Gastrocnemius medialis (tissue), 4 donors: ENCODE measurements at regions not wholly inside any gene's neighbourhood (a gene's known extent, or its start where the extent isn't known, plus 50 kb on each side); places are given as distances from the start of the nearest gene placed in this dataset.

ENCODE experiments used
- ATAC-seq, 2 donors: fragments of 150-250 bp; one replicate each; pipeline ENCODE4 v1.9.1; 2016
- DNase-seq, 2 donors: peaks; one replicate each; pipeline ENCODE4 v3.0.0-alpha.2; 2019
- H3K27ac ChIP-seq, 4 donors: fragments of 200-600 bp; sonication (generic); 1 replicate in 1 of 4; 2 replicates in 3 of 4; pipeline ENCODE4 v1.5.1; 2016 to 2018; ENCODE audit warnings: mild to moderate bottlenecking in 2 of 4, moderate library complexity in 1 of 4
- H3K27me3 ChIP-seq, 3 donors: fragments of 200-600 bp; sonication (generic) in 2 of 3; 1 replicate in 1 of 3; 2 replicates in 2 of 3; pipeline versions ENCODE4 v1.5.1 to v1.6.0; 2016 to 2019; ENCODE audit warnings: mild to moderate bottlenecking in 1 of 3, moderate library complexity in 1 of 3
- H3K36me3 ChIP-seq, 2 donors: fragments of 200-600 bp; sonication (generic) in 1 of 2; one replicate each; pipeline ENCODE4 v1.5.1; 2017 to 2018
- H3K4me1 ChIP-seq, 2 donors: fragments of 200-600 bp; sonication (generic) in 1 of 2; one replicate each; pipeline ENCODE4 v1.5.1; 2016 to 2017; ENCODE audit warnings: mild to moderate bottlenecking in 2 of 2
- H3K4me3 ChIP-seq, 4 donors: fragments of 200-600 bp; sonication (generic) in 3 of 4; 1 replicate in 1 of 4; 2 replicates in 3 of 4; pipeline ENCODE4 v1.5.1; 2016 to 2019; ENCODE audit warnings: mild to moderate bottlenecking in 2 of 4
- H3K9me3 ChIP-seq, 3 donors: fragments of 200-600 bp; sonication (generic) in 2 of 3; 1 replicate in 1 of 3; 2 replicates in 2 of 3; pipeline ENCODE4 v1.5.1; 2016 to 2019
- CTCF ChIP-seq, 5 experiments: fragments of 450-650 bp in 3 of 5; fragments of 200-600 bp in 2 of 5; sonication (generic) in 2 of 5; IDR thresholded peaks in 4 of 5; conservative IDR thresholded peaks in 1 of 5; 1 replicate in 4 of 5; 2 replicates in 1 of 5; pipeline ENCODE4 v1.5.1; 2016 to 2019; ENCODE audit warnings: antibody characterized with exemption in 5 of 5, mild to moderate bottlenecking in 3 of 5, moderate library complexity in 3 of 5
- POLR2A ChIP-seq, 2 donors: fragments of 450-650 bp; IDR thresholded peaks; one replicate each; pipeline ENCODE4 v1.6.1; 2017; ENCODE audit warnings: antibody characterized with exemption in 2 of 2, mild to moderate bottlenecking in 2 of 2, moderate library complexity in 2 of 2
- in situ Hi-C, 4 donors: fragments of 200-750 bp; cut with MboI; loops; one replicate each; pipeline versions ENCODE4 v1.15.0 to v1.8.0; 2017; ENCODE audit warnings: low sequenced_read_pairs in 4 of 4
- intact Hi-C: fragments of 100-400 bp; cut with DNase I; formaldehyde crosslinking; loops from one replicate; pipeline ENCODE4 v1.15.1; 2023; ENCODE audit warnings: low total_unique reads

GRCh38 chr11:105381941-105382340, 227.9 kb upstream of the GRIA4 start:
- intact Hi-C loops = no loop called here
- in situ Hi-C loops = no loop called here
- H3K4me3 ChIP-seq = no peak overlapping the region
- no peaks in the 10 kb centered on the region for H3K27me3 ChIP-seq
- H3K27ac ChIP-seq = no peak overlapping the region
- no peak for TF ChIP-seq POLR2A (IDR thresholded peaks at IDR 0.05)
- no peak for TF ChIP-seq CTCF (IDR thresholded peaks at IDR 0.05 in 4 of 5, conservative IDR thresholded peaks at IDR 0.05 in 1 of 5)
- no peaks in the 10 kb centered on the region for H3K4me1 ChIP-seq
- no peaks in the 10 kb centered on the region for H3K9me3 ChIP-seq
- DNase-seq (no peak), ATAC-seq (no peak)
- no peaks in the 10 kb centered on the region for H3K36me3 ChIP-seq

GRCh38 chr11:105377870-105378269, 232.0 kb upstream of the GRIA4 start:
- in situ Hi-C loops = no loop called here
- H3K27ac ChIP-seq = no peak overlapping the region
- TF ChIP-seq CTCF (IDR thresholded peaks at IDR 0.05 in 4 of 5, conservative IDR thresholded peaks at IDR 0.05 in 1 of 5) = no peak
- no peak for TF ChIP-seq POLR2A (IDR thresholded peaks at IDR 0.05)
- no peaks in the 10 kb centered on the region for H3K27me3 ChIP-seq
- ATAC-seq (no peak), DNase-seq (no peak)
- no peaks in the 10 kb centered on the region for H3K9me3 ChIP-seq
- intact Hi-C loops = no loop called here
- H3K36me3 ChIP-seq = no peaks in the 10 kb centered on the region
- H3K4me1 ChIP-seq = no peaks in the 10 kb centered on the region
- H3K4me3 ChIP-seq = no peak overlapping the region

- H3K36me3 ChIP-seq = no peaks in the 10 kb centered on the region
- H3K4me3 ChIP-seq = no peak overlapping the region
- in situ Hi-C loops = no loop called here
Observed at GRCh38 chr11:105372206-105372605, 232.6 kb upstream of the CARD18 start.

GRCh38 chr11:105371311-105371710, 231.7 kb upstream of the CARD18 start:
- Histone ChIP-seq H3K9me3 (no peaks in the 10 kb centered on the region), H3K36me3 (no peaks in the 10 kb centered on the region), H3K27me3 (no peaks in the 10 kb centered on the region), H3K27ac (no peak overlapping the region), H3K4me1 (peaks cover 0 to 5% of the 10 kb centered on the region in 2 donors), H3K4me3 (no peak overlapping the region)
- in situ Hi-C loops (no loop called here), intact Hi-C loops (no loop called here)
- no peak for TF ChIP-seq CTCF (IDR thresholded peaks at IDR 0.05 in 4 of 5, conservative IDR thresholded peaks at IDR 0.05 in 1 of 5)
- no peak for TF ChIP-seq POLR2A (IDR thresholded peaks at IDR 0.05)
- DNase-seq (no peak), ATAC-seq (no peak)

More at GRCh38 chr11:105372206-105372605, 232.6 kb upstream of the CARD18 start:
- no peaks in the 10 kb centered on the region for H3K9me3 ChIP-seq
- H3K27me3 ChIP-seq = no peaks in the 10 kb centered on the region
- TF ChIP-seq POLR2A (IDR thresholded peaks at IDR 0.05) (no peak), CTCF (IDR thresholded peaks at IDR 0.05 in 4 of 5, conservative IDR thresholded peaks at IDR 0.05 in 1 of 5) (no peak)
- no peak for DNase-seq
- H3K4me1 ChIP-seq = peaks cover 0 to 5% of the 10 kb centered on the region in 2 donors
- no peak overlapping the region for H3K27ac ChIP-seq
- intact Hi-C loops = no loop called here
- ATAC-seq = no peak

GRCh38 chr11:105368711-105369110, 229.1 kb upstream of the CARD18 start:
- TF ChIP-seq POLR2A (IDR thresholded peaks at IDR 0.05) (no peak), CTCF (IDR thresholded peaks at IDR 0.05 in 4 of 5, conservative IDR thresholded peaks at IDR 0.05 in 1 of 5) (no peak)
- H3K9me3 ChIP-seq = no peaks in the 10 kb centered on the region
- ATAC-seq (no peak), DNase-seq (no peak)
- intact Hi-C loops (no loop called here), in situ Hi-C loops (no loop called here)
- no peak overlapping the region for H3K4me3 ChIP-seq
- H3K27me3 ChIP-seq = no peaks in the 10 kb centered on the region
- no peaks in the 10 kb centered on the region for H3K36me3 ChIP-seq
- no peak overlapping the region for H3K27ac ChIP-seq
- H3K4me1 ChIP-seq = peaks cover 0 to 5% of the 10 kb centered on the region in 2 donors
